Neural cell (in vitro differentiated cells): ENCODE measurements at regions not wholly inside any gene's neighbourhood (a gene's known extent, or its start where the extent isn't known, plus 50 kb on each side); places are given as distances from the start of the nearest gene placed in this dataset.

ENCODE experiments used
- H2AFZ ChIP-seq: fragments of 200-600, 300-800 bp; sonication (generic), shearing (Covaris generic); 2 replicates; pipeline ENCODE4 v1.6.0; 2014; ENCODE audit warnings: low read depth, mild to moderate bottlenecking, antibody characterized with exemption, low read length, moderate library complexity
- H3F3A ChIP-seq: fragments of 200-600 bp; shearing (Covaris generic); 2 replicates; pipeline ENCODE4 v1.6.1; 2016; ENCODE audit warnings: mild to moderate bottlenecking, moderate library complexity, mixed read lengths, antibody characterized with exemption, low read length; ENCODE audit not compliant: insufficient read depth, poor library complexity, severe bottlenecking
- H3K27ac ChIP-seq: fragments of 200-600, 300-800 bp; sonication (generic), shearing (Covaris generic); 2 replicates; pipeline ENCODE4 v1.5.1; 2014; ENCODE audit warnings: mild to moderate bottlenecking, low read length, moderate library complexity
- H3K27me3 ChIP-seq: fragments of 300-800, 200-600 bp; sonication (generic), shearing (Covaris generic); 2 replicates; pipeline ENCODE4 v1.6.0; 2014; ENCODE audit warnings: mild to moderate bottlenecking, low read depth, low read length, moderate library complexity; ENCODE audit not compliant: insufficient read depth
- H3K36me3 ChIP-seq: fragments of 300-800, 200-600 bp; sonication (generic), shearing (Covaris generic); 2 replicates; pipeline ENCODE4 v1.5.1; 2014; ENCODE audit warnings: mild to moderate bottlenecking, antibody characterized with exemption, low read length, moderate library complexity; ENCODE audit not compliant: insufficient read depth
- H3K4me2 ChIP-seq: fragments of 300-800, 200-600 bp; sonication (generic), shearing (Covaris generic); 2 replicates; pipeline ENCODE4 v1.6.0; 2014; ENCODE audit warnings: mild to moderate bottlenecking, low read length
- H3K4me3 ChIP-seq: fragments of 300-800, 200-600 bp; sonication (generic), shearing (Covaris generic); 2 replicates; pipeline ENCODE4 v1.5.1; 2014; ENCODE audit warnings: mild to moderate bottlenecking, low read length, moderate library complexity
- H3K79me2 ChIP-seq: fragments of 200-600 bp; shearing (Covaris generic); replicated peaks from 2 replicates; pipeline ENCODE4 v1.6.0; 2014; ENCODE audit warnings: mild to moderate bottlenecking, low read length, moderate library complexity; ENCODE audit not compliant: insufficient read depth
- H3K9ac ChIP-seq: fragments of 300-800, 200-600 bp; sonication (generic), shearing (Covaris generic); 2 replicates; pipeline ENCODE4 v1.6.1; 2016; ENCODE audit warnings: mild to moderate bottlenecking, low read length, mixed read lengths
- H3K9me2 ChIP-seq: fragments of 200-600 bp; shearing (Covaris generic); 2 replicates; pipeline ENCODE4 v1.6.1; 2016; ENCODE audit warnings: mild to moderate bottlenecking, low read length, mixed read lengths; ENCODE audit not compliant: insufficient read depth
- H3K9me3 ChIP-seq: fragments of 200-600, 300-800 bp; sonication (generic), shearing (Covaris generic); 2 replicates; pipeline ENCODE4 v1.6.1; 2016; ENCODE audit warnings: mild to moderate bottlenecking, mixed run types, low read length, moderate library complexity, mixed read lengths
- H4K20me1 ChIP-seq: fragments of 200-600 bp; shearing (Covaris generic); 2 replicates; pipeline ENCODE4 v1.6.1; 2016; ENCODE audit warnings: mild to moderate bottlenecking, mixed run types; ENCODE audit not compliant: insufficient read depth
- EP300 ChIP-seq: fragments of 450-650 bp; conservative IDR thresholded peaks from 2 replicates; pipeline ENCODE4 v1.6.1; 2014; ENCODE audit warnings: antibody characterized with exemption, mild to moderate bottlenecking, moderate library complexity; ENCODE audit not compliant: poor library complexity, severe bottlenecking
- EZH2 ChIP-seq: fragments of 200-600, 300-800 bp; shearing (Covaris generic), sonication (generic); IDR thresholded peaks from 2 replicates; pipeline ENCODE4 v1.6.1; 2014; ENCODE audit warnings: antibody characterized with exemption, low read length, borderline replicate concordance, mild to moderate bottlenecking; ENCODE audit not compliant: insufficient read depth, poor library complexity, severe bottlenecking
- MXI1 ChIP-seq: fragments of 450-650 bp; conservative IDR thresholded peaks from 2 replicates; pipeline ENCODE4 v1.6.1; 2014; ENCODE audit warnings: antibody characterized with exemption, mild to moderate bottlenecking; ENCODE audit not compliant: poor library complexity, severe bottlenecking
- POLR2AphosphoS5 ChIP-seq: IDR thresholded peaks from 2 replicates; pipeline ENCODE4 v1.6.1; 2012
- RAD21 ChIP-seq: fragments of 450-650 bp; conservative IDR thresholded peaks from 2 replicates; pipeline ENCODE4 v1.6.1; 2014; ENCODE audit warnings: antibody characterized with exemption, mild to moderate bottlenecking, moderate library complexity
- SMC3 ChIP-seq: fragments of 450-650 bp; conservative IDR thresholded peaks from 2 replicates; pipeline ENCODE4 v1.6.1; 2014; ENCODE audit warnings: antibody characterized with exemption, mild to moderate bottlenecking, moderate library complexity; ENCODE audit not compliant: poor library complexity
- TAF1 ChIP-seq: IDR thresholded peaks from 2 replicates; pipeline ENCODE4 v1.6.1; 2012; ENCODE audit warnings: low read depth
- TF ChIP-seq, protein P1 (sequence below): IDR thresholded peaks from 2 replicates; pipeline ENCODE4 v1.6.1; 2012; ENCODE audit warnings: borderline replicate concordance
- TF ChIP-seq, protein P2 (sequence below): fragments of 450-650 bp; IDR thresholded peaks from 2 replicates; pipeline ENCODE4 v1.5.1; 2014; ENCODE audit warnings: antibody characterized with exemption, mild to moderate bottlenecking, moderate library complexity; ENCODE audit not compliant: poor library complexity, severe bottlenecking

DNA sequence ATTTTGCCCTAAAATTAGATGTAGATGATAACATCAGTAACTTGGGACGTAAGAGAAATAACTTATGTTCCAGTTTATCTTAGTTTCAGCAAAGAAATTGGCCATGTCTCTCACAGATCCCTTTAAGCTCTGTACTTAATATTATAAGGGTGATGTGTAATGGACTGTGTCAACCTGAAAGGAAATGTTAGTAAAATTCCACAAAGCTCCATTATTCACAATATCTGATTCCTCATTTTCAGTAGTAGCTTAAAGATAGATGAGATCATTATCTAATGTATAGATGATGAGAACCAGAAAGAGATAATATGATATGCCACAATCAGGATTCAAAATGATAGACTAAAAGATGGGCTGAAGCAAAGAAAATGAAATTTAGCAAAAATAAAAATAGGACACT lies 316.8 kb upstream of the CHRM2 start:
- Histone ChIP-seq H4K20me1 (no peaks in the 10 kb centered on the region), H2AFZ (no peak overlapping the region), H3K4me2 (no peak overlapping the region), H3K36me3 (no peaks in the 10 kb centered on the region), H3K9ac (no peak overlapping the region), H3K27ac (no peak overlapping the region), H3K79me2 (no peaks in the 10 kb centered on the region), H3K27me3 (no peaks in the 10 kb centered on the region), H3K9me2 (no peaks in the 10 kb centered on the region), H3K4me3 (no peak overlapping the region), H3F3A (no peaks in the 10 kb centered on the region), H3K9me3 (no peaks in the 10 kb centered on the region)
- TF ChIP-seq MXI1 (no peak), SMC3 (no peak), EZH2 (no peak), EP300 (no peak), POLR2AphosphoS5 (no peak), RAD21 (no peak), TAF1 (no peak)
- TF ChIP-seq, protein P1, sequence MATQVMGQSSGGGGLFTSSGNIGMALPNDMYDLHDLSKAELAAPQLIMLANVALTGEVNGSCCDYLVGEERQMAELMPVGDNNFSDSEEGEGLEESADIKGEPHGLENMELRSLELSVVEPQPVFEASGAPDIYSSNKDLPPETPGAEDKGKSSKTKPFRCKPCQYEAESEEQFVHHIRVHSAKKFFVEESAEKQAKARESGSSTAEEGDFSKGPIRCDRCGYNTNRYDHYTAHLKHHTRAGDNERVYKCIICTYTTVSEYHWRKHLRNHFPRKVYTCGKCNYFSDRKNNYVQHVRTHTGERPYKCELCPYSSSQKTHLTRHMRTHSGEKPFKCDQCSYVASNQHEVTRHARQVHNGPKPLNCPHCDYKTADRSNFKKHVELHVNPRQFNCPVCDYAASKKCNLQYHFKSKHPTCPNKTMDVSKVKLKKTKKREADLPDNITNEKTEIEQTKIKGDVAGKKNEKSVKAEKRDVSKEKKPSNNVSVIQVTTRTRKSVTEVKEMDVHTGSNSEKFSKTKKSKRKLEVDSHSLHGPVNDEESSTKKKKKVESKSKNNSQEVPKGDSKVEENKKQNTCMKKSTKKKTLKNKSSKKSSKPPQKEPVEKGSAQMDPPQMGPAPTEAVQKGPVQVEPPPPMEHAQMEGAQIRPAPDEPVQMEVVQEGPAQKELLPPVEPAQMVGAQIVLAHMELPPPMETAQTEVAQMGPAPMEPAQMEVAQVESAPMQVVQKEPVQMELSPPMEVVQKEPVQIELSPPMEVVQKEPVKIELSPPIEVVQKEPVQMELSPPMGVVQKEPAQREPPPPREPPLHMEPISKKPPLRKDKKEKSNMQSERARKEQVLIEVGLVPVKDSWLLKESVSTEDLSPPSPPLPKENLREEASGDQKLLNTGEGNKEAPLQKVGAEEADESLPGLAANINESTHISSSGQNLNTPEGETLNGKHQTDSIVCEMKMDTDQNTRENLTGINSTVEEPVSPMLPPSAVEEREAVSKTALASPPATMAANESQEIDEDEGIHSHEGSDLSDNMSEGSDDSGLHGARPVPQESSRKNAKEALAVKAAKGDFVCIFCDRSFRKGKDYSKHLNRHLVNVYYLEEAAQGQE = no peak
- TF ChIP-seq, protein P2, sequence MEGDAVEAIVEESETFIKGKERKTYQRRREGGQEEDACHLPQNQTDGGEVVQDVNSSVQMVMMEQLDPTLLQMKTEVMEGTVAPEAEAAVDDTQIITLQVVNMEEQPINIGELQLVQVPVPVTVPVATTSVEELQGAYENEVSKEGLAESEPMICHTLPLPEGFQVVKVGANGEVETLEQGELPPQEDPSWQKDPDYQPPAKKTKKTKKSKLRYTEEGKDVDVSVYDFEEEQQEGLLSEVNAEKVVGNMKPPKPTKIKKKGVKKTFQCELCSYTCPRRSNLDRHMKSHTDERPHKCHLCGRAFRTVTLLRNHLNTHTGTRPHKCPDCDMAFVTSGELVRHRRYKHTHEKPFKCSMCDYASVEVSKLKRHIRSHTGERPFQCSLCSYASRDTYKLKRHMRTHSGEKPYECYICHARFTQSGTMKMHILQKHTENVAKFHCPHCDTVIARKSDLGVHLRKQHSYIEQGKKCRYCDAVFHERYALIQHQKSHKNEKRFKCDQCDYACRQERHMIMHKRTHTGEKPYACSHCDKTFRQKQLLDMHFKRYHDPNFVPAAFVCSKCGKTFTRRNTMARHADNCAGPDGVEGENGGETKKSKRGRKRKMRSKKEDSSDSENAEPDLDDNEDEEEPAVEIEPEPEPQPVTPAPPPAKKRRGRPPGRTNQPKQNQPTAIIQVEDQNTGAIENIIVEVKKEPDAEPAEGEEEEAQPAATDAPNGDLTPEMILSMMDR = no peak

DNA sequence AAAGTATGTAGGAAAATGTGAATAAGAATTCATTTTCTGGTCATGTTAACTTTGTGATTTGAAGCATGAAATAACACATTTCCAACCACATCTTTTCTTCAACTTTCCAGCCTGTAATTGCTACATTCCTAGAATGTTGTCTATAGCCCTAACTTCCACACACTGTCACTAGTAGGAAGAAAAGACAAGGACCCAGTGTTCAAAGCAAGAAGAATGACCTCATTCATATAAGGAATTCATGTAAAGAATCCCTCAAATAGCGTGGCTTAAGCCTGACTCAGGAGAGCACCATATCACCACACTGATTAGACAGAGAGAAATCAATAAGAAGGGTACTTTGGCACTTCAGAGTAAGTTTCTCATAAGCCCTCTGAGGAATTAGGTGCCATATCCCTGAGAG lies 318.7 kb upstream of the CHRM2 start:
- no peaks in the 10 kb centered on the region for H3K9me2 ChIP-seq
- no peak overlapping the region for H2AFZ ChIP-seq
- no peaks in the 10 kb centered on the region for H3F3A ChIP-seq
- H4K20me1 ChIP-seq = no peaks in the 10 kb centered on the region
- H3K36me3 ChIP-seq = no peaks in the 10 kb centered on the region
- no peaks in the 10 kb centered on the region for H3K79me2 ChIP-seq
- no peak overlapping the region for H3K4me2 ChIP-seq
- no peaks in the 10 kb centered on the region for H3K27me3 ChIP-seq
- no peak overlapping the region for H3K27ac ChIP-seq
- H3K4me3 ChIP-seq = no peak overlapping the region
- no peak overlapping the region for H3K9ac ChIP-seq
- TF ChIP-seq RAD21 = no peak
- TF ChIP-seq, protein P2 = no peak
- no peak for TF ChIP-seq EP300
- TF ChIP-seq TAF1 = no peak
- no peak for TF ChIP-seq MXI1
- TF ChIP-seq, protein P1 = no peak
- no peak for TF ChIP-seq POLR2AphosphoS5
- TF ChIP-seq EZH2 = no peak
- no peak for TF ChIP-seq SMC3
- no peaks in the 10 kb centered on the region for H3K9me3 ChIP-seq
